GM18861 (cell line): ENCODE measurements at regions not wholly inside any gene's neighbourhood (a gene's known extent, or its start where the extent isn't known, plus 50 kb on each side); places are given as distances from the start of the nearest gene placed in this dataset.

Experiments
- ATAC-seq: cut with Tn5 transposase; IDR thresholded peaks from one replicate; pipeline ENCODE4 v1.9.1; 2021; ENCODE audit not compliant: unreplicated experiment

DNA sequence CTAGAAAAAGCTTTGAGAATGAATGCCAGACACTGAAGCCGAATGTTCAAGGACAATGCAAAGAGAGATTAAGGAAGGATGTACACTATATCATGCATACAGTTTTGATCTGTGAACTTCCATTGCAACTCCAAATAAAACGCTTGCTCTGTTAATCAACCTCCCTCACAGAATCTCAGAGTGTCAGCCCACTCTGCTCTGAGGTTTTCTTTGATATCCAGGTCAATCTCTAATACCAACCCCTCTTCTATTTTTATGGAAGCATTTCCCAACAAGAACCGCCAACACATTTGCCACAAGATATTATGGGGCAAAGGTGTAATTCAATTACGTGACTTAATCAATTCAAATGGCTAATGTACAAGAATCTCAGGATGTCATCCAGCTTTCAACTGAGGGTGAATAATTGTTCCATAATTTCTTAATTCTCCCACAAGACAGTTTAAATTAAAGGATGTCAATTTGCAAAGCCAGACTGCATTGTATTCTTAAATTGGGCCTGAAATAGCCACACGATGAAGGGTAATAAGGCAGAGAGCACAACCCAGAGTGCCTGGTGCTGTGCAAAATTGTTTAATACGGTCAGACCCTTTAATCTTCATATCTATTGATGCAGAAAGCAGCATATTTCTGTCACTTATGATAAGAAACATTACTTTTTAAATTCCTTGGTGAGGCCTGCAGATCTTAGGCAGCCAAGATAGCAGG is 459.2 kb upstream of the DAB1 start:
- ATAC-seq = no peak

DNA sequence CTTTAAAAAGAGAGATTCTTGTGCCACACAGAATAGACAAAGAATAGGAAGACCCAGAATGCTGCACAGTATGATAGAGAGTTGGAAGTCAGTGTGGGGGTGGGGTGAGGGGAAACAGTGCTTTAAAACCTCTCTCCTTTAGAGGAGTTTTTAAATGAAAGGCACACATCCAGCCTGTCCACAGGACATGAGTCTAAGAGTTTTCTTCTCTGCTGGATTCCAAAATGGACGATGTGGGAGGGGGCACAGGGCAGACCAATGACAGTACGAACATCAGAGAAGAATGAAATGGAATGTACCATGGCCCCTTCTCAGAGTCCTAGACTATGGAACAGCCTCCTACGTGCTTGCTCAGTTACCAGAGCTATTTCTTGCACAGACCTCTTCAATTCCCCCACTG is 458.2 kb upstream of the DAB1 start:
- ATAC-seq = no peak

DNA sequence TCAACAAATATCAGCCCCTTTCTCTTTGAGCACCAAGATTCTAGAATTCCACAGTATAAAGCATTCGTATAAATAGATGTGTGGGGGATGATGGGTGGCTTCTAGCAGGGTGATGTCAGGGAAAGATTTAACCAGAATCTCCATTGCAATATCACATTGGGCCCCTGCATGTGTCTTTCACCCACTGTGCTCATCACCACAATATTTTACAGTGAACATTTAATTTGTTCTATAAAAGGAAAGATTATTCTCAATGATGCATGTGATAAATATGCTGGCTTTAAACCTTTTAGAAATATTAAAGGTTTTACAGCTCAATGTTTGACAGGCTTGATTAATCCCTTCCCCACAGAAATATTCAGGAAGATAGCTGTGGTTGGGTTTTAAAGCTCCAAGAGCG is 457.8 kb upstream of the DAB1 start:
- no peak for ATAC-seq

DNA sequence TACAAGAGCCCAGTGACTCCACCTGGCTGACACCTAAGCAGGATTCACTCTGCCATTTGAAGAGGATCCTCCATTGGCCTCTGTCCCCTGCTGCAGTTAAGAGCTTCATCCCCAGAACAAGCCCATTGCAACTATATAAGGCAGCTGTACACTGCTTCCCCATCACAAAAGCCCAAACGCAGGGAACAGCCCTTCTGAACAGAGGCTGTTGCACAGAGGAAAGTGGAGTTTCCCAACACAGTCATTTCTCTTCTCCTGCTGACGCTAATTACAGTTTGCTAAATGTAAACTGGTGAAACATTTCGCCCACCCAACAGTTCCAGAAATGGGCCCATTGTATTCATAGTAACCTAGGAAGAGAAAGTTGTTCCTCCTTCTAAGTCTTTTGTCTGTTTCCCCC is 455.8 kb upstream of the DAB1 start:
- ATAC-seq = no peak

DNA sequence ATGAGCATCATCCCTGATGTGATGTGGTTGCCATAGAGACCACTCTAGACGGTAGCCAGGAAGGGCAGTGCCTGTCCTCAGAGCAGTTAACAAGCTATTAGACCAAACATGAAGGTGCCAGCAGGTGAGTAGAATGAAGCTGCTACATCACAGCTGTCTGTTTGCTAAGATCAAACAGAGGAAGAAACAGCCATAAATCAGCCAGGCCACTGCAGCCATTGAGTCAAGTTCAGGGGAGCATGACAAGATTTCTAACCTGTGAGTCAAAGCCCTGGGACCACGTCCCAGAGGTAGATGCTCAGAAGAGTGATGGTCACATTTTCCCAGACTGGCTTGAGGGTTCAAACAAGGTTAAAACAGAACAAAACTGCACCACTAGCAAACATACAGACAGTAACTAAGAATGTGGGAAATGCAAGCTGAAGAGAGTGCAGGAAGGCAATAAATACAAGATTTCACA is 450.6 kb upstream of the DAB1 start:
- ATAC-seq = no peak

DNA sequence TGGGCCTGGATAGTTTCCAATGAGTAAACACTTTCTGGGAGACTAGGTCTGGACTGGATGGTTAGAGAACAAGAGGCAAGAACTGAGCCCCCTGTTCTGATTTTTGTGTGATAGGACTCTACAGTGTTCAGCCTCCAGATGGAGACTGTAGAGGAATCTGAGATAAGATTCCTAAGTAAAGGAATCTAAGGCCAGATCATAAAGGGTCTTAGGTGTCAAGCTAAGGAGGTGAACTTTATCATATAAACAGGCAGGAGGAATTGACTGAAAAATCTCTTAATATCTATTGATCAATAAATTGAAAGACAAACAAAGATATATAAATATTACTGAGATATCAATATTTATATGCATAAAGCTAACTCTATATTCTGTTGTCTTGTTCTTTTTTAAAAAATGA is 449.1 kb upstream of the DAB1 start:
- ATAC-seq = no peak

DNA sequence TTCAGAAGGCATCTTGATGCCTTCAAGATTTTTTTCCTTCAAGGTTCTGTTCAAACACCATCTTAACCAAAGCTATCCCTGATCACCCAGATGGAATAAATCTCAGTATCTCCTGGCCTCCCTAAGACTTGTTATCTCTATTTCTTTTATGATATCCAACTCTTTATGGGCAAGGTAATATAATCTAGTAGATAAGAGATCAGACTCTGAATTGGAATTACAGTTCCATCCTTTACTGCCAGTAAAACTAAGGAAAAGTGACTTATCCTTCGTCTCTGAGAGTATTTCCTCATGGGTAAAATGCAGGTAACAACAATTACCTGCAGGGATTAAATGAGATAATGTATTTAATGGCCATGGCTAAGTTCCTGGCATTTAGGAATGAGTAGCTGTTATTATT is 445.0 kb upstream of the DAB1 start:
- no peak for ATAC-seq

DNA sequence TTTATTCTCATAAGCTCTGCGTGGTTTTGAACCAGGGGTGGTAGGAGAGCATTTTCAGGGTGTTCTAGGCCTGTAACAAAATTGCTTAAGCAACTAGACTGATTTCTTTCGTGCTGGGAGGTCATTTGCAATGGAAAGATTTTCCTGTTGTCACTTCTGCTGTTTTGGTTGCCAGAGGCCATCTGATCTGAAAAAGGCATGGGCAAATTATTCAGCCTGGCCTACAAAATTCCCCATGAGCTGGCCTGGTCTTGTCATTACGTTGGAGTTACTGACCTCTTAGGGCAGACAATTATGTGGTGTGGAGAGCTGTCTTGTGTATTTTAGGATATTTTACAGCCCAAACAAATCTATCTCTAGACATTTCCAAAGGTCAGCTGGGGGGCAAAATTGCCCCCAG is 444.4 kb upstream of the DAB1 start:
- ATAC-seq = no peak

DNA sequence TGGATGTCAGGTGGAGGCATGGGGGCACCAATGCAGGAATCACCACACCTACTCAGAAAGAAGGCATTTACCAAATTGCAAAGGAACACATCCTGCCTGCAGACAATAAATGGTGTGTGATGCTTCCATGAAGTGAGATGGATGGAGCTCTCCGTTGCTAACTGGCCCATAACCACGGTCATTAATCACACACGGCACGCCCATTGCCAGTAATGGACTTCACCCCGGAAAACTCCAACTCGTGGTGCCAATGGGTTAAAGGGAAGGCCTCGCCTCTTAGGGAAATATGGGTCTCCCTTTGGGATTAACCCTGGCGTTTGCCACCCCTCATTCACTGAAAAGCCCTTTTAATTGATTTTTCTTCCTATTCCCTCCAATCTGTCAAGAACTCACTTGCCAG is 443.1 kb upstream of the DAB1 start:
- no peak for ATAC-seq

DNA sequence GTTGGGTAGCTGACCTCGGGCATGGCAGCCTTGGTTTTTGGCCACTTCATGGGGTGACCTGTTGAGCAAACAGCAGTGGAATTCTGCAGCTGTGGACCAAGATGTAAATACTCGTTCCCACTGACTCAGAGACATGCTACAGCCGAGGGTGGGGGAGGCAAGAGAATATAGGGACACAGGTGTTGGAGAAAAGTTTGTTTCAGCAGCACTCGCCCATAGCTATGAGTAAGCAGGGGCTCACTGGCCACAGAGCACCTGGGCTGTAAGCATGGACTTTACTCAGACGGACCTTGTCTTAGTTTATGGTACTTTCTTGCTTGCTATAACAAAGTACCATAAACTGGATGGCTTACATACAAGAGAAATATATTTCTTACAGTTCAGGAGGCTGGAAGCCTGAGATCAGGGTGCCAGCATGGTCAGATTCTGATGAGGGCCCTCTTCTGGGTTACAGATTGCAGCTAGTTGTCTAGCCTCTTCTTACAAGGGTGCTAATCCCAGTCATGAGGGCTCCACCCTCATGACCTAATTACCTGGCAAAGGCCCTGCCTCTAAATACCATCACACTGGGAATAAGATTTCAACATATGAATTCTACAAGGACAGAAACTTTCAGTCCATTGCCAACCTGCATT is 437.2 kb upstream of the DAB1 start:
- no peak for ATAC-seq

DNA sequence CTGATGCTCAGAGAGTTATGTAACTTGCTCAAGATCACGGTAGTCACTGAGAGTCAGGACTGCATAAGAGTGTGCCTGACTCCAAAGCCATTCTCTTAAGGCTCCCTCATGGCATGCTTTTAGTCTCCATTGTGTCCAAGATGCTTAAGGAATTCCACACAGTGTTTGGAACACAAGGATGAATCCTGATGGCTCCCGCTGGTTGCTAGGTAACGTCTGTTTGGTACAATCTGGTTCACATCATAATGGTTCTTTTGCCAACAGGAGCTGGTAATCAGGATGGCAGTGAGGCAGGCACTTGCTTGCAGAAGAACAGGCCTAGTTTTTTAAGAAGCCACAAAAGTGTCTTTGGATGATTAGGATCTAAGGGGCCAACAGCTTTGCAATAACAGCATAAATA is 436.5 kb upstream of the DAB1 start:
- no peak for ATAC-seq

DNA sequence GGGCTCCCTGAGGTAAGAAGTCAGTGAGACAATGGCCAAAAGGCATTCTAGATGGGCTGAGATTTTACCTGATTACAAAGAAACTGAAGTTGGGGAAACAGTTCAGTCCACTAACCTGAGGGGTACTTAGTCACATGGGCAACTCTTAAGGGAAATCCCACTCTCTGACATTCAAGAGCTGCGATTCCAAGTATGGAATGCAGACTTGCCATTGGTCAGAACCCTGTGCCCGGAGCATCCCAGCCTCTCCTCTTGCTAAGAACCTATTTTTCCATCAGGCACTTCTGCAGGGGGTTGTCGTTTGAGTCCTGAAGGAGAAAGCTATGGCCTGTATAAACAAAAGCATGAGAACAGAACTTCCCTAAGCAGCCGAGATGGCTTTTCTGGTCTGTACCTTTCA is 434.9 kb upstream of the DAB1 start:
- ATAC-seq = no peak

DNA sequence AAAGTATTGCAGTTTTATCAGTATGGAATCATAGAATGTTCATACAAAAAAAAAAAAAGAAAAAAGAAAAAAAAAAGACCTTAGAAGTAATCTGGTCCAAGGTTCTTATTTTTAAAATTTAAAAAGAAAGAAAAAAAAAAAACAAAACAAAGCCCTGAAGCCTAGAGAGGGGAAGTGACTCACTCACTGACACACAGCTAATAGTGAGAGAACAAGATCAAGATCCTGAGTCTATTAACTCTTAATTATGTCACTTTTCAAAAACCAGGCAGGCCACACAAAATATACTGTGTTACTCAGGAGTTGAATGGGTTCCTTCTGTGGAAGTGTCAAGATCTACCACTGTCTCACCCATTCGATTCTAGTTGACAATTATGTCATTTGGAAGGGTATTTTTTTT is 433.9 kb upstream of the DAB1 start:
- ATAC-seq = no peak

DNA sequence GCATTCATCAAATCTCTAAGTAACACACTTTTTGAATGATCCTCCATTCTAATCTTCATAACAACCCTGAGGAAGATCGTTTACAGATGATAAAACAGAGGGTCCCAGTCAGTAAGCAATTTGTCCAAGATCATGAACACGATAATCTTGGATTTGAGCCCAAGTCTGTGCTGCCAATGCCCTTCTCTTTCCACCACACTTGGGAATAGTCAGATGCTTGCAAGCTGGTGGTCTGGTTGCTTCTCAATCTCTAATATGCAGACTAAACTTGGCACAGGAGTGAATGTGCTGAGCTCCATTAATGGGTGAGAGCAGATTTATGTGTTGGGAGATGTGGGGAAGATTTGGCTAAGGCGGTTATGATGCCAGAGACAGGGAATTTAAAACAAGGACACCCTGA is 430.6 kb upstream of the DAB1 start:
- no peak for ATAC-seq

DNA sequence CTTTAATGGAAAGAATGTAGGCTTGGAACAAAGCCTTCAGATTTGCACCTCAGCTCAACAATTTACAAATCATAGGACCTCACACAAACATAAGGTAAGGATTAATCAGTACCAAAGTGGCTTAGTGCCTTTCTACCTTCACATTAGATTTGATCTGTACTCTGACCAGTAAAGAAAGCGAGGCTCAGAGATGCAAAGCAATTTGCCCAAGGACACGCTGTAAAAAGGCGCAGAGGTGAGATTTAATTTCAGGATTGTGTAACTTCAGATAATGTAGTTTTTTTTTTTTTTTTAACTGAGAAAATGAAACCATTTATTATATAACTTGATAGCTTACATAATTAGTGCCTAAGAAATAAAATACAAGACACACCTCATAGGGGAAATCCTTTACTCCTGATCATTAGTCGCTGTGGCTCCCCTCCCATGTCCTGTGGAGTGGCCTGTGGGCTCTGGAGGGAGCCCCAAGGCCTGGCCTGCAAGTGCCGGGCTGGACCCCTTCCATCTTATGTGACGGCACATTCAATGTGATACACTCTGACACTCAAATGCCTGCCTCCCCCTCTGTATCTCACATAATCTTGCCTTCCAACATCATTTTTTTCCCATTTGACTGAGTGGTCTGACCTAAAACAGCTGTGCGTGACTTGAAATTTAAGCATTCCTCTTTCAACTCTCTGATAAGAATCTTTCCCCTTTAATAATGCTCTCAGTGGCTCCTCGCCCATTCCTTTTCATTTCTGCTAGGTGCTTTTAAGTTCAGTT is 426.5 kb upstream of the DAB1 start:
- no peak for ATAC-seq

DNA sequence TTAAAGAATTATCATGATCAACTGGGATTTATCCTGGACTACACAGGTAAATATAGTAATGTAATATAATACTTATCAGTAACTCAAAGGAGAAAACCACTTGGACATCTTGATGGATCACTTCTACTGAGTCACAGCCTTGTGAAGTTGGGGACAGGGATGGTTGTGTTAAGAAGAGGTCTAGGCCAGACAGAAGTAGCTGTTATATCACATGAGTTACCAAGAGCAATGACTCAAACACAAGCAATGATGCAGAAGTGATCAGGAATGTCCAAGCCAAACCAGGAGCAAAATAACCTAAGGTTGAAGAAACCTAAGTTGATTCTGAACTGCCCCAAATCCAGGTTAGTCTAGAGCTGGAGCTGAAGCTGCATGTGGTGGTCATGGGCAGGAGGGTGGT is 424.5 kb upstream of the DAB1 start:
- no peak for ATAC-seq

DNA sequence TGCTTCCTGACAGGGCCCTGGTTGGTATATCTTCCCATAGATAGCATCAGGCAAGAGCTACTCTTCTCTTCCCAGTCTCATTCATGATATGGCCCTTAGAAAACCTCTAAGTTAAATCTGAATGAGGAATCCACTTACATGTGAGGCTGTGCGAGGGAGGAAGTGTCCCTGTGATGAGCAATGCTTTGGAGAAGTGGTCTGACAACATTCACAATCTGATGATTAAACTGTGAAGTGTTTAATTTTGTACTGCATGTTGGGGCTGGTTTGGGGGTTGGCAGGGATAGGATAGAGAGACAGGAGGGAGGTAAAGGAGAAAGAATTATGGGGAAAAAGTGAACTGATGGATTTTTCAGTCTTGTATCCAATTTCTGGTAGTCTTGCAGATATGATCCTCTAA is 421.2 kb upstream of the DAB1 start:
- no peak for ATAC-seq

DNA sequence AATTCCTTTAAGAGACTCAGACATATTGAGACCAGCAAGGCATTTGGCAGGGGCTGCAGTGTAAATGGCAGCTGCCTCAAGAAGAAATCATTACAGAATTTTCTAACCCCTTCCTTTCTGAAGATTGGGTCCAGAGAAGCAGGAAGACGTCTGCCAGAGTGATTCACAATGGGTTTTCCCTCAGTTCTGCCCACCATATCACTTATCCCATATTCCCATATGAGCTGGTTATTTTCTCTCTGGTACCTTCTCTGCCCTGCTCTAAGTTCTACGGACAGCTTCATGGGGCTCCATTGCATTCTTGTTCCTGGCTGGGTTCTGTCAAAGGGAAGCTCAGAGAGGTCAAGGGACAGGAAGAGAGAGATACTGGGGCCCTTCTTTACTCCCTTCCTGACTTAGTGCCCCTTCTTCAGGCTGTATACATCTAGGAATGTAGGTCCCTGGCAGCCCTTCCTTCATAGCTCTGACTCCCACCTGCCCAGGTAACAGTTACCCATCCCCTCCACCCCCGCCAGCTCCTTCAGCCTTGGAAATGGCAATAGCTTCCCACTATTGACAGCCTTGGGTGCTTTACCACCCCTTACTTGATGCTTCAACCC is 420.6 kb upstream of the DAB1 start:
- no peak for ATAC-seq

DNA sequence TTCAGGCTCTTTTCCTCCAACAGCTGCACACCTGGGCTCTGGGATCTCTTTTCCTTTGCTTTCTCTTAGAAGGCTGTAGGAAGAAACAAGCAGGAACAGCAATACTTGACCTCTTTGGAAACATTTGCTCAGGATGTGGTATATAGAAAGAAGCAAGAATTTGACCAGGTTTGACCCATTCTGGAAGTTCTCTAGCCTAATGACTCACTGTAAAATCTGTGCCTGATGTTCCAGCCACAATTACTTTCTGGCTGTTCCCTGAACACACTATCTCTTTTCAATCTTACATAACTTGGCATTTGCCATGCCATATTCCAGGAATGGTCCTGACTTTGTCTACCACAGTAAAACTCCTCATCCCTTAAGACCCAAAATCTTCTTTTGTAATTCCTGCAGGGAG is 419.9 kb upstream of the DAB1 start:
- ATAC-seq = no peak

DNA sequence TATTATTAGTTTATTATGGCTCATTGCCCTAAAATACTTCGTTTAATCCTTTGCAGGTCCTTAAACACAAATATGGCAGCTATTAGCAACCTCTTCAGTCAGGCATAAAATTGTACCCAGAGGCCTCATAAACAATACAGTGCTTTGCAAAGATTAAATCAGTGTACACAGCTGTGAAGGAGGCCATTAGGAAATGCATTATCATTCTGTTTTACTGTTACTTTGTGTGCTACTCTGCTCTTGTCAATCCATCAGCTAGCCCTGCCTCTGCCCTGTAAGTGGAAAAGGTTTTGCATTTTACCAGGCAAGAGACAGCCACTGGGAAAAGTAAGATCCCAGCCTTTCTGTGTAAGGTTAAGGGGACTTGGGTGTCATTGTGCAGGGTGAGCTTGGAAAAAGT is 415.7 kb upstream of the DAB1 start:
- no peak for ATAC-seq

DNA sequence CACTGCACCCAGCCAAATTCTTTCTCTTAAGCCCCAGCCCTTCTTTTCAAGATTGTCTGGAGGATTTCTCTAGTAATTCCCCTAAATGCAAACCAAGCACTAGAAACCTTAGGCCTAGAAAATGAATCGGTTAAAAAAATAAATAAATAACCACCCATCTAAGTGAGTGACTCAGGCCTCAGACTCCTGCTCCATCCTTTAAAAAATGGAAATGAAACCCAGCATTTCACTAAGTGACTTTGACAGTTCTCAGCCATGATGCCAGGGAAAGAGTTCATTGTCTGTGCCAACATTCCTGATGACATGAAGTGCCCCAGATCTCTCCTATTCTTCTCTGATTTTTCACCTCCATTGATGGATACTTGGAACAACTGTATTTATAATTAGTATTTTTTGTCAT is 415.2 kb upstream of the DAB1 start:
- no peak for ATAC-seq

DNA sequence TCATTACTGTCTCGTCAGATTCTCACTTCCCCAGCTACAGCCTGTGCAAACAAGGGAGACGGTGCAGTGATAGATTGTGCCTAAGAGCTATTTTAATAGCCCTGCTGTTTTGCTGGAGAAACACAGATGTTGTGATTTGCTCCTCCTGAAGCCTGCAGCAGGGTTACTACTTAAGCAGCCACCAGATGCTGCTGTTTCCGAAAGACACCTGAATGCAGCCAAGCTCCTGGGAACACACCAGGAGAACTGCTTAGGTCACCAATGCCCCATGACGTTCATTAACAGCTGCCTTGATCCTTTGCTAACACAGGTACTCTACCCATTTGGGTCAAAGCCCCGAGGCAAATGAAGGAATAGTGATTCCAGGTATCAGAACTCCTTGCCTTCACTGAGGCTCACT is 411.8 kb upstream of the DAB1 start:
- ATAC-seq = no peak
